ENCODE measurements at regions not wholly inside any gene's neighbourhood (a gene's known extent, or its start where the extent isn't known, plus 50 kb on each side); places are given as distances from the start of the nearest gene placed in this dataset.
"Not testable (repeated sequence)": the region's sequence is repeated elsewhere in the genome, so short reads cannot be mapped to it uniquely, and the experiment has no call there.

DNA sequence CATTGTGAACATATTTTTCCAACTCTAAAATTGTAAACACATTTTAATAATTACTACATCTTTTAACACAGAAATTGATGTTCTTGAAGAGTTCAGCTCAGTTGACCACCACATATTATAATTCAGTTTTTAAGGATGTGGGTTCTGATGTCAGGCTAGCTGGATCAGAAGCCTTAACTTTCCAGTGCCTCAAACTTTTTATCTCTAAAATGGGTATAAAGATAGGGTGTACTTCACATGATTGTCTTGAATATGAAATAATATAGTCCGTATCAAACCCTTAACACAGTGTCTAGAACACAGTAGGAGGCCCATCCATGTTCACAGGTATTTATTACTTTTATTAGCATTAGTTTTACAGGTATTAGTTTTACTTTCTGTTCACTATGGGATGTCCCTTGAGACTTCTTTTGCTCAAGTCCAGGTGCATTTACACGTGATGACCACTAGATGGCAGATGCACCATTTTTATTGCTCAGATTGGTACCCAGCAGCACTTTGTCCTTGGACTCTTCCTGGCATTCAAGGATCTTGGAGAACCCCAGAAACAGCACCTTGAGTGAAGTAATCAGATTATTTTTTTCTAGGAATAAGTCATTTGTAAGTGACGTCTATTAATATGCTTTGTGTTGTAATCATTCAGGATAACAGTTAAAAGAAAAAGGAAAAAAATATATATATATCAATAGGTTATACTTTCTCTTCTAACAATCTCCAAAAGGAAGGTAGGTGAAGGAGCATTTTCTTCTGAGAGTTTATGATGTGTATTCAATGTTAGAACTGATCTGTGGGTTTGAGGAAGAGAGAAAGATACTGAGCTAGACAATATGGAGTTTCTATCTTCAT is 580.2 kb downstream of the ETNK1 start:
- peak in 1 of 2 experiments; percentile 66 for DNase-seq

DNA sequence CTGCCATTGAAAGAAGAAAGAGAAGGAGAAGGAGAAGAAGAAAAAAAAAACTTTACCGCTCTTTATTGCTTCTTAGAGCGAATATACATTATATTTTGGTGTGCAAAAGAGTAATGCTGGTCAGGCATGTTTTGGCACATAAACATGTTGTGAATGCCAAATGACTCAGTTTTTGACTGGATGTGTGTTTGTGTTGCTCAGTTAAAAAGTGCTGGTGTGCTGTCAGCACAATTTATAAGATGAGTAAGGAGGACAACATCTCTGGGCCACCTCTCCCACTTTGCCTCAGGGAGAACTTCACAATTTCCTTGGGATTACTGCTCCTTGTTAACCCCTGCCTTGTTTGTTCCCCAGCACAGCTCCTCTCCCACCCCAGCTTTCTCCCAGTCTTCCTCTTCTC is 584.8 kb downstream of the ETNK1 start:
- no peak for DNase-seq

DNA sequence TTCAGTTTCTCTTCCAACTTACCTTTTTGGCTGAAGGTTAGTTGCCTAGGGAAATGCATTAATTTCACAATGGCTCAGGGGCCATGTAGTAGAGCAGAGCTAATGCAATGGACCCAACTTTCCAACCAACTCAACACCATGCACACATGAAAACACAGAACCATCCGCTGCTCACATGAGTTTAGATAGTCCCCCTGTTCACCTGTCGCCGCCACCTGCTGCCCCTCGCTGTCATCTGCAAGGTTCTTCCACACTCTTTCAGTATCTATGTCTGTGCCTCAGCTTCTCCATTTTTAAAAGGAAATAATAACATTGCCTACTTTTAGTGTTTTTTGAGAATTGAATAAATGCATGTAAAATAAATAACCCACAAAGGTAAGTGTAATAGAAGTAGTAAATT is 585.6 kb downstream of the ETNK1 start:
- no peak for DNase-seq

DNA sequence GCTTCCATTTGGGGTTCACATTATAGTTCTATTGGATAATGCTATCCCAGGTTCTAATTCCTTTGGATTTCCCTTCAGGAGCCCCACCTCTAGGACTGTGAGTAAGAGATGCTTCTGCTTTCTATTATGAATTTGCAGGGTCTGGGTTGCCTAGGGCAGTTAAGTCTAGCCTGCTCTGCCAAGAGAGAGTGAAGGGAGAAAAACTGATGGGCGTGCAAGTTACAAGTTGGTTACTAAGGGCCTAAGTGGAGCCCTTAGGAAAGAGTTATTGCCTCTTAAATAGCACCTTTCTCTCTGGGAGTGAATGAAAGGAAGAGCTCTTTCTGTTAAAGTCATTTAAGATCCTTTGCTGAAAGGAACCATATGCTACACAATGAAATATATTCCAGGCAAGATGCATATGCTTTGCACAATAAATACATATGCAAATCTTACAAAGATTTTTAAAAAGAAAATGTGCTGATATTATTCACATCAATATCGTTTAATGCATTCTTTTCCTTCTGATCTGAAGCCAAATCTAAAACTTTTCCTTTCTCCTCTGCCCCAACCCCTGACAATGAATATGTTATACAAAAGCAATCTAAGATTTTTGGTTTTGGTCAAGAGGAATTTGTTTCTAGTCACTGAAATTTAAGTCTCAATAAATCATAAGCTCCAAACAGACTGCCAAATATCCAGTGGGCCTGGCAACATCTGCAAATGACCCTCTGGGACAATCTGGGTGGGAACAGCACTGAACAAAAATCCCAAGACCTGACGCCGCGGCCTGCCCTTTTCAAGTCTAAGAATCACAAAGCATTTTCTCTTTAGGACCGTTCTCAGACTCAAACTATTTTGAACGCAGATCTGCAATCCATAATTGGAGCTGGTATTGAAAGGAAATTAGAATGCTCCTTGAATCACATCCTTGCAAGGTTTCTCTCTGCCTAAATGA is 586.7 kb downstream of the ETNK1 start:
- DNase-seq = no peak

DNA sequence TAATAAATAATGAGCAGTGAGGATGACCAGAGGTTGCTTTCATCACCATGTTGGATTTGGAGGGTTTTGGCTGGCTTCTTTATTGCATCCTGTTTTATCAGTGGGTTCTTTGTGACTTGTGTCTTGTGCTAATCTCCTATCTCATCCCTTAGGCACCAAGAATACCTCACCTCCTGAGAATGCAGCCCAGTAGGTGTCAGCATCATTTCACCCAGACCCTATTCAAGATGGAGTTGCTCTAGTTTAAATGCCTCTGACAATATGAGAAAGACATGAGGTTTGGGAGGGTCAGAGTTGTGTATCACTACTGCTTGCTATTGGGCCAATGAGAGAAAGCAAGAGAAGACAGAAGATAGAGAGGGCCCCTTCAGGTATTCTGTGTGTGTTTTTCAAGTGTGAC is 592.2 kb downstream of the ETNK1 start:
- no peak for DNase-seq

DNA sequence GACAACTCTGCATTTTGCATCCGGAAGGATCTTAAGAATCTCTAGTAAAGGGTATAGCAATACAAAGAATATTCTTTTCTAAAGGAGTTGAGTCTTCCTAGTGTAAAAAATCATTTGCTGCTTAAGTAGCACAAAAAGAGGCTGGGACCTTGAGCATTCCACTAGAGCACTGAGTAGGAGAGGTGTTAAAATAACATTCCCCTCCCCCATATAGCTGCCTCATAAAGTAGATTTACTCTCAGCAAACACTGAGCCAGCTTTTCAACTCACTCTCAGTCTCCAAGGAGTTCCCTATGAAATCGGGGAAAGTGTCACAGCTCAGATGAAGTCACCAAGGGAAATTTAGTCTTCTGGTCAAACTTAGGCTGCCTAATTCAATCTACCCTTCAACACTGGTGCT is 592.7 kb downstream of the ETNK1 start:
- no peak for DNase-seq

DNA sequence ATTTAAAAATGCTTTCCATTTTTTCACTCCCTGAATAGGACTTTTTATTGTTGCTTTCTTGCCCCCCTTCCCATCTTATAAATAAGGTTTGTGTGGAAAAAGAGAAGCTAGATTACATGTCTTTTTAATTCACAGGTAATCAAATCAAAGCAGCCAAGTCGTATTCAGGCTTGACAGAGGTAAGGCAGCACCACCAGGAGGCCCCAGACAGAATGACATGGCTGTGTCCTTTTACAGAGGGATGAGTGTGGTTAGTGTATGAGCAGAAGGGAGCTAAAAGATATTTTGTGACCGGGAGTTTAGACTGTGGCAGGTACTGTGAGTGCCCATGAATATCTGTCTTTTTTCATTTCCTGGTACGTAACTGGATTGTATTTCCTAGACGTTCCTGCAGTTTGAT is 596.1 kb downstream of the ETNK1 start:
- DNase-seq = peak in 1 of 2 experiments; percentile 7

DNA sequence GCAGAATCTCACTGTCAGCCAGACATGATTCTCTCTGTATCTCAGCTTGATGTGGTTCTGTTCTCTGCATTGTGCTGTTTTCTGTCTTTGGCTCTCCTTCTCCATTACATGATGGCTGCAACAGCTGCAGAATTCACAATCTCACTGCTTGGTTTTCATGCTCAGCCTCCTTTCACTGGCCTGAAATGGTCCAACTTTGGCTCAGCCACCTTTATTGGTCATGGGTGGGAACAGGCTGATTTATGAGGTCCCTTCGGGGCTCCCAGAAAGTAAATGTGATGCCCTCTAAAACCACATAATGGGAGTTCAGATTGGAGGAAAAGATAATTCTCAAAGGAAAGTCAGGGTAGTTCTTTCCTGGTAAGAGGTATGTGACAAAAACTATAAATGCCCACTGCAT is 597.0 kb downstream of the ETNK1 start:
- DNase-seq = no peak

DNA sequence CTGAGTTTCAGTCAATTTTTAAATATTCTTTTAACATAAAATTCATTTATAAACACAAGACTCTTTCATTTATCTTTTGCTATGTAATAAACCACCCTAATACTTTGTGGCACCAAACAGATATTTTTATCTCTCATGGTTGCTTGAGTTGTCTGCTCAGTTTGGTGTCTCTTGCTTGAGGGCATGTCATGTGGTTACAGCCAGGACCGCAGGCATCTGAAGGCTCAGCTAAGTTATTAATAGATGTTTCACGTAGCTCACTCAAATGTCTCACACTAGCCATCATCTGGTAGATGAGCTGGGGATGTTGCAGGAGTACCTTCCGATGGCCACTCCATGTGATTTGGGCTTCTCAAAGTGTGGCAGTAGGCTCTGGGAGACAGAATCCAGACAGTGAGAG is 597.8 kb downstream of the ETNK1 start:
- DNase-seq = no peak

DNA sequence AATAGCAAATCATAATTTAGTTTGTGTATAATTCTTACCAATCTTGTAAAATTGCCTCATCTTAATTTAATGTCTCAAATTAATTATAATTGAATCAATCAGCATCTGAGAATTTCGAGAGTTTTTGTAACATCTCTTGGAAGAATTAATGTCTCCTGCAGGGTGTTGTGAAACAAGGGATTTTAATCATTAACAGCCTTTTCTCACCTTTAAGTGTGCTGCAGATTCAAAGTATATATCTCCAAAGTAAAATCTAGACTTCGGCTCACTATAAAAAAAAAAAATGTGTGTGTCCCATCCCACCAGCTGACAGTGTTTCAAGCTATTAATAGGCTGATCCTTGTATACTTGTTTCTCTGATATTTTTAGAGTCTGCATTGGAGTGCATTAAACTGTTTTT is 603.1 kb downstream of the ETNK1 start:
- DNase-seq = no peak

DNA sequence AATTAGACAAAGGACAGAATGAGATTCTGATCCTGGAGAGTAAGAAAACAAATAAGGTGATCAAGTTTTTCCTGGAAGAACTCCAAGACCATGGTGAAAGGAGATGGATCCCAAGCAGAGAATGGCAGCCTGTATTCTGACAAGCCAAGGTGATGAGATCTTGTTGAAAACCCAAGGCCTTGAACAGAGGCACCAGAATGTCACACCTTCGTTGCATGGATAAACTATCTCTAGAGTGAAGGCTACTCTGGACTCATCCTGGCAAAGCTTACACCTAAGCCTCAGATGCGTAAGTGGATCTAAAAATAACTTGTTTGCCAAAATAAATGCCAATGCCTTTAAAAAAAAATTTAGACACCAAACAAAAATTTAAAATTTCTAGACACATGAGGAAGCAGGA is 605.9 kb downstream of the ETNK1 start:
- no peak for DNase-seq

DNA sequence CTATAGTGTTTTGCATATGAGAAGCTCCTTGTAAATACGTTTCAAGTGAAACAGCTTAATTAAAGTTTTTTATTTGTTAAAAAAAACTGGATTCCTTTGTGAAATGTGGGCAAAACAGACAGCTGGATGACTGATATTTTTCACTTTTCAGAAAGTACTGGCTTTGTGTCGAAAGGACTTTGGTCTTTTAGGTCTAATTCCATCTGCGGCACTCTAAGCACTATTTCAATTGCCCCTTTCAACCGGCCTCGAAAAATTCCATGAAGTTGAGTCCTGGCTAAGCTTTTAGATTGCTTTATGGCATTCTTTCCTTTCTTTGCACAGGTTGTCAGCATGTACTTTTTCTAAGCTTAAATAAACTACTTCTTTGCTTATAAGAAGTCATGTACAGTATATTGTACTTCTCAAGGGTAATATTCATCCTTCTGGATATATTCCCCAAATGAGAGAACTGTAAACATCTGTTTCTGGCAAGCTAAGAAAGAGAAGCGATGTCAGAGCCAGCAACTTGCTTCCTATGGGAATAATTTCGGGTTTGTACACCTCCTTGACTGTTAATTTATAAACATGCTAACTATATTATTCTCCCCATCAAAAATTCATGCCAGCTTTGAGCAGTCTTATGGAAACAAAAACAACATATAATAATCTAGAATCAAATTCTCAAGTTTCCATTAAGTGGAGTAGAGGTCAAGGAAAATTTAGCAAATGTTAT is 611.3 kb downstream of the ETNK1 start:
- DNase-seq = no peak

DNA sequence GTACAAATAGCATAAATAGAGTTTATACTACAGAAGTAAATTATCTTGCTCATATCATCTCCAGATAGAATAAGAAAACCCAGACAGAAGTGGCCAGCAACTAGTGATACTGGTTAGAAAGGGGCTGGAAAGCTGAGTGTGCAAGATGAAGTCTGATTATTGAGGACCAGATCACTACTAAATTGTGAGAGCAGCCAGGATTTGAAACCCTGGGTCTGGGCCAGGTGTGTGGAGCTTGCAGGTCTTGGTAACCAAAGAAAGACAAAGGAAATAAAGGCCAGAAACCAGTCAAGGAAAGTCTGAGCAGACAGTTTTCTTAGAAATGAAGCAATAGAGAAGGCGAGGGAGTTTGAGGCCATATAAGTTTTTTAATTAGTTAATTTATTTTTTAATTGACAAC is 611.8 kb downstream of the ETNK1 start:
- no peak for DNase-seq

DNA sequence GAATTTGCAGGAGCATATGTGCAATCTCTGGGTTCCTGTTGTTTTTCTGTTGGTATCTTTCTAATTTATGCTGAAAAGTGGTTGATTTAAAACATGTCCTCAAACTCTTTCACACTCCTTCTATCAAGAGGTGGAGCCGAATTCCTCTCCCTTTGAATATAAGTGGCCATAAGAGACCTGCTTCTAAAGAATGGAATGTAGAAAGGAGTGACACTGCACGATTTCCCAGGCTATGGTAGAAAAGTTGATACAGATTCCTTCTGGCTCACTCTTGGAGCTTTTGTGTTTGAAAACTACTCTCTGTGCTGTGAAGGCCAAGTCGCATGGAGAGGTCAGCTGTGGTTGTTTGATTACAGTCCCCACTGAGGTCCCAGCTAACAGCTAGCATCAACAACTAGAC is 613.2 kb downstream of the ETNK1 start:
- no peak for DNase-seq

DNA sequence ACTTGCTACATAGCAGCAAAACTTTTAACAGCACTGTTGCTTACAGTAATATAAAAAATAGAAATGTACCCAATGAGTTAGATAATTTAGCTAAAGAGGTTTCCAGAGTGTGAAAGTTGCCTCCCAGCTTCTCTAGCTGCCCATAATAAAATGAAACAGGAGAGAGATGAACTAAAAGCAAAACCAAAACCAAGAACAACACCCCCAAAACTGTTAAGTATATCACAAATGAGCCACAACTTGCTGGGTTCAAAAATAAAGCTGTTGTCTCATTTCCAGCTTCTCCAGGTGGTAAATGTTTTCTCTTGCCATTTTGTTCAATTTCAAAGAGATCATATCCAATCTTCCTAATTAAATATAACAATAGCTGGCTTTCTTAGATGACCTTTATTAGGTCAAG is 614.0 kb downstream of the ETNK1 start:
- DNase-seq = no peak

DNA sequence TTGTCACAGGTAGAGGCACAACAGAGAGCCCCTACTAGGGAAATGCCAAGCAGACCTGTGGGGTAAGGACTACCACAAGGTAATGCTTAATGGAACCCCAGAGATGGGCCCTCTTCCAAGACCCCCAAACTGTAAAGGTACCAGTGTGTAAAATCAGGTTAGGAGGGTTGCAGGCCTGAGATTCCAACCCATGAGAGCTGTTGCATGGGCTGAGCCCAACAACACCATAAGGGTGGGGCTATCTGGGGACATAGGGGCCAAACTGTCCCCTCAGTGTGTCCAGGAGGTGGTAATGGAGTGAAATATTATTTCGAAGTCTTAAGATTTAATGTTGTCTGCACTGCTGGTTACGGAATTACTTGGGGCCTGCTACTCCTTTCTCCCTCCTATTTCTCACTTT is 620.2 kb downstream of the ETNK1 start:
- DNase-seq = no peak

DNA sequence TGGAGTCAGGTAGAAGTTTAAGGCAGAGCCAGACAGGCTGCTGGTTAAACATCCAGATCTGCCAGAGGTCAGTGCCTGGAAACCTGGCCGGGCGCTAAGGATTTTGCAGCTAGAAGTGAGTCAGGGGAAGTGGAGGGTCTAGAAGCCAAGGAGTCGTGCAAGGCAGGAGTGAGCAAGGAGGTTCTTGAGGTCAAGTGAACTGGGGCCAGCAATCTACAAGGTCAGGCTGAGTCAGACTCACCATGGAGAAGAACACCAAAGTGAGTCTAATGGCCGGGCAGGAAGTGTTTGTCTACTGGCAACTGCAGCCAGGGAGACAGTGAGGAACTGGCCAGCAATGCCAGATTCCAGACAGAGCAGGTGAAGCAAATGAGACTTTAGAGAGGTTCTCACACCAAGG is 628.2 kb downstream of the ETNK1 start:
- DNase-seq = no peak

DNA sequence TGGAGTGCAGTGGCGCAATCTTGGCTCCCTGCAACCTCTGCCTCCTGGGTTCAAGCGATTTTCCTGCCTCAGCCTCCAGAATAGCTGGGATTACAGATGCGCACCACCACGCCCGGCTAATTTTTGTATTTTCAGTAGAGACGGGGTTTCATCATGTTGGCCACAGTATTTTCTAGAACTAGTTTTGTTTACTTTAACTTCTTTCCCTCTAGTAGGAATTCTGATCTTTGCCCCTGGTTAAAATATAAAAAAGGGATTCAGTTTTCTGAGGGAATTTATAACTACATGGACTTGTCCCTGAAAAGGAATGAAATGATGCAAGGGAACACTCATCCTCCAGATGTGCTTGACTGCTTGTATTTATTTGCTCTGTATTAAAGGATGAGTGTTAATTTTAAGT is 628.9 kb downstream of the ETNK1 start:
- not testable (repeated sequence) for DNase-seq

DNA sequence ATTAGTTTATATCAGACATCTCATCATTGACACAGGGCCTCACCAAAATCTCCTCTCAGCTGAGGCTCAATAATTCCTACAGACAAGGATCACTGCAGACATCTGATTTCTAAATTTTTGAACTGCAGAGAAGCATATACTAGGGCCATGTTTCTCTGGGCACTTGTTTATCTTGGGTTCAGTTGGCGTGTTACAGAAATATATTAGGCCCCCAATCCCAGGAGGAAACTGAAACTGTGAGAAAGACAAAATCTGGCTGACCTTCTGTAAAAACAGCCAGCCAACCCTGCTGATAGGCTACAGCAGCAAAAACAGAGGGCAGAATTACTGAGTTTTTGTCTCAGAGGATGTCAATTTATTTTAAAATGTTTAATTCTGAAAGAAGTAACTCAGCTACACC is 634.6 kb downstream of the ETNK1 start:
- no peak for DNase-seq

DNA sequence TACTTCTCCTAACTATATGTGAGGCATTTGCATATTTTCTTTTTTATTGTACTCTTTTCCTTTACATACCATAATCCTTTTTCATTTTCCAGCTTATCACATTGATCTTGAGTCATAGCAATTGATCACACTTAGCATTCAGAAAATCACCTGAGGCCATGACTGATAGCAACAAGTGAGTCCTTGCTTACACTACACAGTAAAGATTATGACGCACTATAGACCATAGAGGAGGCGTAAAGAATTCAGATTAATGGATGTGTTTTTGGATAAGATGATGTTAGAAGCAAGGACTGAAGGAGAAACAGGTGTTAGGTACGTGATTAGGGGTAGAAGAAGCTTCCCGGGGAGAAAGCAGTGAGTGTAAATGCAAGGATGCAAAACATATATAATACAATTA is 637.7 kb downstream of the ETNK1 start:
- DNase-seq = no peak

DNA sequence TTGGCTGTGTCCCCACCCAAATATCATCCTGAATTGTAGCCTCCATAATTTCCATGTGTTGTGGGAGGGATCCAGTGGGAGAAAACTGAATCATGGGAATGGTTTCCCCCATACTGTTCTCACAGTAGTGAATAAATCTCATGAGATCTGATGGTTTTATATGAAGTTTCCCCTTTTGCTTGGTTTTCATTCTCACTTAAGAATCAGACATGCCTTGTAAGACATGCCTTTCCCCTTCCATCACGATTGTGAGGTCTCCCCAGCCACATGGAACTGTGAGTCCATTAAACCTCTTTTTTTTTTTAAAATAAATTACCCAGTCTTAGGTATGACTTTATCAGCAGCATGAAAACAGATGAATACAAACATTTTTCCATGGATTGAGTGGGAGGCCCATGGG is 652.9 kb downstream of the ETNK1 start:
- DNase-seq = no peak

DNA sequence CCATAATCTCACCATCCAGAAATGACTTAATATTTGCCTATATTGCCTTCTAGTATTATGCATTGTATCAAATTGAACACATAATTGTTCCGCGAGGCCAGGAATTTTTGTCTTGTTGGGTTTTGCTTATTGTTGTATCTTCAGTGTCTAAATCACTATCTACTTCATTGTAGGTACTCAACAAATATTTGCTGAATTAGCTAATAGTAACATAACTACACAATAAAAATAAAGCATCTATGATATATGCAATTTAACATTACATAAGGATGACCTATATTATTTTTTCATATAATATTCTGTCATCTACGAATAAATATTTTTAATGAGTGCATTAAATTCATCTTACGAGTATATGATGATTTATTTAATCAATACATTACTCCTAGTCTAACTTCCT is 656.3 kb downstream of the ETNK1 start:
- DNase-seq = no peak

DNA sequence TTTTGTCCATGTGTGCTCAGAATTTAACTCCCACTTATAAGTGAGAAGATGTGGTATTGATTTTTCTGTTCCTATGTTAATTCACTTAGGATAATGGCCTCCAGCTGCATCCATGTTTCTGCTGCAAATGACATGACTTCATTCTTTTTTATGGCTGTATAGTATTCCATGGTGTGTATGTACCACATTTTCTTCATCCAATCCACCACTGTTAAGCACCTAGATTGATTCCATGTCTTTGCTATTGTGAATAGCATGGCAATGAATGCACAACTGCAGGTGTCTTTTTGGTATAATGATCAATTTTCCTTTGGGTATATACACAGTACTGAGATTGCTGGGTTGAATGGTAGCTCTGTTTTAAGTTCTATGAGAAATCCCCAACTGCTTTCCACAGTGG is 657.7 kb downstream of the ETNK1 start:
- DNase-seq = no peak
